ENCODE measurements at regions not wholly inside any gene's neighbourhood (a gene's known extent, or its start where the extent isn't known, plus 50 kb on each side); places are given as distances from the start of the nearest gene placed in this dataset.
"Not testable (repeated sequence)": the region's sequence is repeated elsewhere in the genome, so short reads cannot be mapped to it uniquely, and the experiment has no call there.

DNA sequence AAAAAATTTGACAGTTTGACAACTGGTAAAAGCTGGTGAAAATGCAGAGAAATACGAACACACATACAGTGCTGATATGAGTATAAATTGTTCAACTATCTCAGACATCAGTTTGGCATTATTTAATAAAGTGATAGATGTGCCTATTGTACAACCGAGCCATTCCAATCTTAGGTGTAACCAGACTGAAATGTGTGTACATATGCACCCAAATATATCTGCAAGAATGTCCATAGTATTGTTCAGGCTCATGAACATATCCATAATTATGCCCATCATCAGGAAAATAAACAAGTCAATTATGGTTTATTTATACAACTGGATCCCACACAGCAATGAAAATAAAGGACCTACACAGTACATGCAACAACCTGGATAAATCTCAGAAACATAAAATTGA lies 188.9 kb upstream of the DDX53 start:
- DNase-seq (ENCODE audit: low read depth in 1 of 2, low spot score in 1 of 2) = no peak
- in situ Hi-C loops (cut with HindIII; ENCODE audit: low pct_unique_long_range_greater_than_20kb, low sequenced_read_pairs) = no loop called here
- TF ChIP-seq JUND (IDR thresholded peaks at IDR 0.05; ENCODE audit: low read depth) = no peak

DNA sequence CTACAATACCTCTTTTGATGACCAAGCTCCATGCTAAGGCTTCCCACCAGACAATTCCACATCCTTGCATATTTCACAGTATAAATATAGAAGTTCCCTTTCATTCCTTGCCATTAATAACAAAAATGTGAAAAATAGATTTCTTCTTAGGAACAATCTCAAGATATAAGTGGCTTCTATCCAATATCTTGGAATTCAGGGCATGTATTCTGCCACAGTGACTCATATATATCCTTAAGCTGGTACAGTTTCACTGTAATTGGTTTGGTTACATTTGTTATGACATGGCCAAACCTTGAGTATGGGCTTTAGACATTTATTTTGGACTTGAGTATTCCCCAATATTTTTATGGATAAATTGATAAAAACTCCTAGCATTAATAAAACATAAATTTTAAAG lies 181.7 kb upstream of the DDX53 start:
- no peak for TF ChIP-seq JUND (IDR thresholded peaks at IDR 0.05; ENCODE audit: low read depth)
- in situ Hi-C loops (cut with HindIII; ENCODE audit: low pct_unique_long_range_greater_than_20kb, low sequenced_read_pairs) = no loop called here
- no peak for DNase-seq (ENCODE audit: low read depth in 1 of 2, low spot score in 1 of 2)

DNA sequence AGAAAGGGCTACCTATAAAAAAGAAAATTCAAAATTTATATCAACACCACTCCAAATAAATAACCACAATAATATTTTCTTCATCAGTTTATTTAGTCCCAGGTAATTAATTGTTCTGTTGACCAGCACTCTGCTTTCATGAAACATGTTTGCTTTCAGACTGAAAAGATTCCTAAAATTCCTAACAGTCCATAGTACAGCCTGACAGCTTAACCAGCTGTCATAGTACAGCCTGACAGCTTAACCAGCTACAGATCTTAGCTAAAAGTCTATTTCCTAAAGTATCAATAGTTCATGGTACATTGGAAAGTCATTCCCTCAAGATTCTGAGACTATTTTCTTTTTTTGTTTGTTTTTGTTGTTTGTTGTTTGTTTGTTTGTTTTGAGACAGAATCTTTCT lies 144.1 kb upstream of the DDX53 start:
- peak in 1 of 2 experiments; percentile 6 for DNase-seq (ENCODE audit: low read depth in 1 of 2, low spot score in 1 of 2)
- no peak for TF ChIP-seq JUND (IDR thresholded peaks at IDR 0.05; ENCODE audit: low read depth)
- in situ Hi-C loops (cut with HindIII; ENCODE audit: low pct_unique_long_range_greater_than_20kb, low sequenced_read_pairs) = no loop called here

DNA sequence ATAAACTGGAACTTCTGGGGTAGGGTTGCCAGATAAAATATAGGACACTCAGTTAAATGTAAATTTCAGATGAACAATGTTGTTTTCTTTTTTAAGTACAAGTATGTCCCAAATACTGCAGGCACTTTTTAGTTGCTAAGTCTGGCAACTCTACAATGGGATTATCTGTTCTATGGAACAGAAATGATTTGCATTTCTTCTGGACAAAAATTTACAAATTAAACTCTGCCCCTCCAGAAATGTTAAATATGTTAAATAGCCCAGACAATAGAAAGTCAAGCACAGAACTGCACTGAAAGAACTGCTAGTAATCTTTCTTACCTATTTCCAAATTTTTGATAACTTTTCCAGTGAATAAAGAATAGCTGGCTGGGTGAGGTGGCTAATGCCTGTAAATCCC lies 140.1 kb upstream of the DDX53 start:
- in situ Hi-C loops (cut with HindIII; ENCODE audit: low pct_unique_long_range_greater_than_20kb, low sequenced_read_pairs) = no loop called here
- no peak for DNase-seq (ENCODE audit: low read depth in 1 of 2, low spot score in 1 of 2)
- TF ChIP-seq JUND (IDR thresholded peaks at IDR 0.05; ENCODE audit: low read depth) = no peak

- DNase-seq (ENCODE audit: low read depth in 1 of 2, low spot score in 1 of 2) = peak in 1 of 2 experiments; percentile 4
- in situ Hi-C loops (cut with HindIII; ENCODE audit: low pct_unique_long_range_greater_than_20kb, low sequenced_read_pairs) = not testable (repeated sequence)
Measured at GRCh38 chrX:22866801-22867200, 133.0 kb upstream of the DDX53 start.

DNA sequence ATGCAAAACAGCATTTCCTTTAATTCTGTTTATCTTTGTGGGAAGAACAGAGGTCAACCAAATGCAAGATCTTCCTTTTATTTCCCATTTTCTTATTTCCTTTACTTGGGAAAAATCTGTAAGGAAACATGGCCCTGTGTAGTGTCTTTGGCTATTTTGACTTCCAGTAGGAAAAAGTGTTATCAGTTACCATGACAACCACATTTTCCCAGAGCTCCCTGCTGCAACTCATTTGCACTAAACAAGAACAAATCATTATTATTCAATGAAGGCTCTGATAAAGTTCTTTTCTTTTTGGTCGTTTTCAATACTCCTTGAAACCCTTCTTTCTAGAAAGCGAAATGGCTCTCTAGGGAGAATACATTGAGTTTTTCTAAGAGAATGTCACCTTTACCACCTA lies 117.2 kb upstream of the DDX53 start:
- TF ChIP-seq JUND (IDR thresholded peaks at IDR 0.05; ENCODE audit: low read depth) = no peak
- in situ Hi-C loops (cut with HindIII; ENCODE audit: low pct_unique_long_range_greater_than_20kb, low sequenced_read_pairs) = no loop called here
- no peak for DNase-seq (ENCODE audit: low read depth in 1 of 2, low spot score in 1 of 2)

DNA sequence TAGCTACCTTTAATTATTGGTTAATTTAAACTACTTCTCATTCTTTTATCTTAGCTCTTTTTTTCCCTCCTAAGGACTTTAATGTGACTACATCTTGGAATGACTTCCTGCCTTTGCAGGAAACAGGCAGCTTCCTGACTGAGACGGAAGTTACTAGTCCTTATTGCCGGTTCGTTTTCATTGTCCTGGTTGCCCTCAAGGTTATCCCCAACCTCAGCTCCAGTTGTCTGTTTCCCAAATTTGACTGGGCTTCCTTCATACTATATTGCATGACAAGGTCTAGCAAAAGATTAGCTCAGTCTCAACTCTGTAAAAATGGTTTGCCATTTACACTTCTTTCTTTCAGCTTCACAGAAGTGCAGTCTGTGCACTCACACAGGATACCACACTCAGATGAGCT lies 109.9 kb upstream of the DDX53 start:
- DNase-seq (ENCODE audit: low read depth in 1 of 2, low spot score in 1 of 2) = no peak
- TF ChIP-seq JUND (IDR thresholded peaks at IDR 0.05; ENCODE audit: low read depth) = no peak
- in situ Hi-C loops (cut with HindIII; ENCODE audit: low pct_unique_long_range_greater_than_20kb, low sequenced_read_pairs) = no loop called here

GRCh38 chrX:22912616-22913015 lies 87.1 kb upstream of the DDX53 start:
- in situ Hi-C loops (cut with HindIII; ENCODE audit: low pct_unique_long_range_greater_than_20kb, low sequenced_read_pairs) = no loop called here
- TF ChIP-seq JUND (IDR thresholded peaks at IDR 0.05; ENCODE audit: low read depth) = no peak
- DNase-seq (ENCODE audit: low read depth in 1 of 2, low spot score in 1 of 2) = no peak

DNA sequence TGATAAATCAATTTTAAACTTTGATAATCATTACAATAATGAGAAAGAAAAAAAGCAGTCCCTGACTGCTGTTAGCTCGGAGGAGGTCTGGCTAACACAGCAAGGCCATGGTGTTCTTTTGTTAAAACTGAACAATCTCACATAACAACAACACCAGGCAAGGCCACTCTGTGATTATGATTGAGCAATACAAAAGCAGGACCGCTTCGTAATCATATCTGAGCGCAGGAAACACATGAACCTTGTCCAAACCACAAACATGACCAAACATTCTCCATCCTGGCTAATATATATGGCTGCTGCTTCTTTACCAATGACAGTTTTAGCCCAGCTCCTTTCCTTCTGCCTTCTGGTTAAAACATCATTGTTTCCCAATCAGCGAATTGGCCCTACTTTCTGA lies 76.8 kb upstream of the DDX53 start:
- no peak for DNase-seq (ENCODE audit: low read depth in 1 of 2, low spot score in 1 of 2)
- in situ Hi-C loops (cut with HindIII; ENCODE audit: low pct_unique_long_range_greater_than_20kb, low sequenced_read_pairs) = no loop called here
- no peak for TF ChIP-seq JUND (IDR thresholded peaks at IDR 0.05; ENCODE audit: low read depth)

GRCh38 chrX:22934640-22935039 lies 65.1 kb upstream of the DDX53 start:
- no peak for DNase-seq (ENCODE audit: low read depth in 1 of 2, low spot score in 1 of 2)
- no peak for TF ChIP-seq JUND (IDR thresholded peaks at IDR 0.05; ENCODE audit: low read depth)
- in situ Hi-C loops (cut with HindIII; ENCODE audit: low pct_unique_long_range_greater_than_20kb, low sequenced_read_pairs) = no loop called here

- in situ Hi-C loops (cut with HindIII; ENCODE audit: low pct_unique_long_range_greater_than_20kb, low sequenced_read_pairs) = no loop called here
- no peak for DNase-seq (ENCODE audit: low read depth in 1 of 2, low spot score in 1 of 2)
- TF ChIP-seq JUND (IDR thresholded peaks at IDR 0.05; ENCODE audit: low read depth) = no peak
Measured at GRCh38 chrX:22944945-22945344, 54.8 kb upstream of the DDX53 start.
